ENCODE measurements at regions not wholly inside any gene's neighbourhood (a gene's known extent, or its start where the extent isn't known, plus 50 kb on each side); places are given as distances from the start of the nearest gene placed in this dataset.

- TF ChIP-seq ZNF384 (IDR thresholded peaks at IDR 0.05), result no peak
- TF ChIP-seq SP1 (IDR thresholded peaks at IDR 0.05), result no peak
- TF ChIP-seq ARNT (IDR thresholded peaks at IDR 0.05), result no peak
- TF ChIP-seq BHLHE40 (IDR thresholded peaks at IDR 0.05; ENCODE audit: borderline replicate concordance), result no peak
- no peak for TF ChIP-seq FOXM1 (IDR thresholded peaks at IDR 0.05; ENCODE audit: borderline replicate concordance)
- no peak for TF ChIP-seq L3MBTL2 (conservative IDR thresholded peaks at IDR 0.05)
- no peak for TF ChIP-seq LEF1 (IDR thresholded peaks at IDR 0.05; ENCODE audit: borderline replicate concordance)
- TF ChIP-seq FOXK2 (IDR thresholded peaks at IDR 0.05), result no peak
- no peak for TF ChIP-seq SUZ12 (IDR thresholded peaks at IDR 0.05)
- no peak for TF ChIP-seq NFRKB (IDR thresholded peaks at IDR 0.05)
- TF ChIP-seq PKNOX1 (IDR thresholded peaks at IDR 0.05), result no peak
- no peak for TF ChIP-seq TARDBP (IDR thresholded peaks at IDR 0.05)
- TF ChIP-seq FOXA1 (IDR thresholded peaks at IDR 0.05), result no peak
Observed at GRCh38 chr13:111033172-111034130, 81.7 kb upstream of the ARHGEF7 start.

Measured in HEK293T (cell line).